MV-4-11 (cell line): ENCODE measurements at regions not wholly inside any gene's neighbourhood (a gene's known extent, or its start where the extent isn't known, plus 50 kb on each side); places are given as distances from the start of the nearest gene placed in this dataset.
"Not testable (repeated sequence)": the region's sequence is repeated elsewhere in the genome, so short reads cannot be mapped to it uniquely, and the experiment has no call there.

Experiments
- DNase-seq: peaks from one replicate; lab custom pipeline; 2025; lab: John Stamatoyannopoulos, UW

GRCh38 chr14:98192946-98193345 is 1079.1 kb downstream of the BCL11B start:
- no peak for DNase-seq

GRCh38 chr14:98194821-98195220 is 1077.2 kb downstream of the BCL11B start:
- no peak for DNase-seq

GRCh38 chr14:98195256-98195655 is 1076.7 kb downstream of the BCL11B start:
- no peak for DNase-seq

GRCh38 chr14:98197933-98198332 is 1074.1 kb downstream of the BCL11B start:
- DNase-seq, result no peak

- no peak for DNase-seq
Observed at GRCh38 chr14:98198385-98198784, 1073.6 kb downstream of the BCL11B start.

- no peak for DNase-seq
Observed at GRCh38 chr14:98200601-98201000, 1071.4 kb downstream of the BCL11B start.

GRCh38 chr14:98203421-98203820 is 1068.6 kb downstream of the BCL11B start:
- DNase-seq, result no peak

- DNase-seq, result no peak
Observed at GRCh38 chr14:98204139-98204538, 1067.9 kb downstream of the BCL11B start.

- DNase-seq, result no peak
Observed at GRCh38 chr14:98207415-98207814, 1064.6 kb downstream of the BCL11B start.

- no peak for DNase-seq
Observed at GRCh38 chr14:98208211-98208611, 1063.8 kb downstream of the BCL11B start.

- DNase-seq, result no peak
Observed at GRCh38 chr14:98208943-98209342, 1063.1 kb downstream of the BCL11B start.

GRCh38 chr14:98210045-98210672 is 1061.8 kb downstream of the BCL11B start:
- DNase-seq, result no peak

GRCh38 chr14:98217530-98217929 is 1054.5 kb downstream of the BCL11B start:
- no peak for DNase-seq

- DNase-seq, result no peak
Observed at GRCh38 chr14:98218218-98218617, 1053.8 kb downstream of the BCL11B start.

- no peak for DNase-seq
Observed at GRCh38 chr14:98219638-98220037, 1052.4 kb downstream of the BCL11B start.

GRCh38 chr14:98223106-98223505 is 1048.9 kb downstream of the BCL11B start:
- DNase-seq, result no peak

GRCh38 chr14:98223710-98224109 is 1048.3 kb downstream of the BCL11B start:
- DNase-seq, result not testable (repeated sequence)

- DNase-seq, result no peak
Observed at GRCh38 chr14:98226411-98226810, 1045.6 kb downstream of the BCL11B start.

- DNase-seq, result no peak
Observed at GRCh38 chr14:98227000-98227726, 1044.8 kb downstream of the BCL11B start.

GRCh38 chr14:98227727-98228111 is 1044.3 kb downstream of the BCL11B start:
- no peak for DNase-seq

- DNase-seq, result no peak
Observed at GRCh38 chr14:98229656-98230366, 1042.2 kb downstream of the BCL11B start.

GRCh38 chr14:98230411-98230810 is 1041.6 kb downstream of the BCL11B start:
- DNase-seq, result no peak

- no peak for DNase-seq
Observed at GRCh38 chr14:98231210-98231609, 1040.8 kb downstream of the BCL11B start.
